IPS-15b (cell line): ENCODE measurements at regions not wholly inside any gene's neighbourhood (a gene's known extent, or its start where the extent isn't known, plus 50 kb on each side); places are given as distances from the start of the nearest gene placed in this dataset.
"Not testable (repeated sequence)": the region's sequence is repeated elsewhere in the genome, so short reads cannot be mapped to it uniquely, and the experiment has no call there.

Experiments used
- H3K27me3 ChIP-seq: one replicate; pipeline ENCODE4 v1.6.1; 2013; ENCODE audit warnings: low read length; ENCODE audit not compliant: control insufficient read depth, insufficient read depth
- H3K36me3 ChIP-seq: one replicate; pipeline ENCODE4 v1.6.1; 2013; ENCODE audit warnings: low read length; ENCODE audit not compliant: control insufficient read depth, insufficient read depth
- H3K4me1 ChIP-seq: one replicate; pipeline ENCODE4 v1.6.1; 2013; ENCODE audit warnings: mild to moderate bottlenecking, low read length; ENCODE audit not compliant: control insufficient read depth, insufficient read depth
- H3K4me3 ChIP-seq: one replicate; pipeline ENCODE4 v1.5.1; 2013; ENCODE audit warnings: low read depth, low read length
- H3K9ac ChIP-seq: one replicate; pipeline ENCODE4 v1.6.1; 2013; ENCODE audit warnings: low read depth, mild to moderate bottlenecking, low read length
- H3K9me3 ChIP-seq: one replicate; pipeline ENCODE4 v1.6.1; 2013; ENCODE audit warnings: mild to moderate bottlenecking, low read length; ENCODE audit not compliant: control insufficient read depth, insufficient read depth

- Histone ChIP-seq H3K4me3 (no peak overlapping the region), H3K36me3 (no peaks in the 10 kb centered on the region), H3K9ac (no peak overlapping the region), H3K9me3 (no peaks in the 10 kb centered on the region), H3K27me3 (no peaks in the 10 kb centered on the region), H3K4me1 (no peaks in the 10 kb centered on the region)
Observed at GRCh38 chr2:163157891-163158496, 319.4 kb upstream of the KCNH7 start.

- Histone ChIP-seq H3K9ac (no peak overlapping the region), H3K4me3 (no peak overlapping the region), H3K9me3 (no peaks in the 10 kb centered on the region), H3K4me1 (no peaks in the 10 kb centered on the region), H3K36me3 (no peaks in the 10 kb centered on the region), H3K27me3 (no peaks in the 10 kb centered on the region)
Observed at GRCh38 chr2:163157411-163157810, 318.8 kb upstream of the KCNH7 start.

GRCh38 chr2:163155925-163156324 is 317.4 kb upstream of the KCNH7 start:
- no peaks in the 10 kb centered on the region for H3K9me3 ChIP-seq

GRCh38 chr2:163155279-163155883 is 316.8 kb upstream of the KCNH7 start:
- Histone ChIP-seq H3K9ac (no peak overlapping the region), H3K9me3 (no peaks in the 10 kb centered on the region), H3K4me1 (no peaks in the 10 kb centered on the region), H3K4me3 (no peak overlapping the region), H3K27me3 (no peaks in the 10 kb centered on the region), H3K36me3 (no peaks in the 10 kb centered on the region)

More at GRCh38 chr2:163155925-163156324, 317.4 kb upstream of the KCNH7 start:
- H3K27me3 ChIP-seq: no peaks in the 10 kb centered on the region
- no peak overlapping the region for H3K4me3 ChIP-seq
- no peaks in the 10 kb centered on the region for H3K4me1 ChIP-seq
- H3K9ac ChIP-seq: no peak overlapping the region
- no peaks in the 10 kb centered on the region for H3K36me3 ChIP-seq

GRCh38 chr2:163142618-163143017 is 304.1 kb upstream of the KCNH7 start:
- H3K36me3 ChIP-seq: no peaks in the 10 kb centered on the region
- no peaks in the 10 kb centered on the region for H3K4me1 ChIP-seq
- no peaks in the 10 kb centered on the region for H3K9me3 ChIP-seq
- H3K4me3 ChIP-seq: no peak overlapping the region
- H3K9ac ChIP-seq: no peak overlapping the region
- H3K27me3 ChIP-seq: no peaks in the 10 kb centered on the region

GRCh38 chr2:163138947-163139346 is 300.4 kb upstream of the KCNH7 start:
- Histone ChIP-seq H3K4me1 (no peaks in the 10 kb centered on the region), H3K36me3 (no peaks in the 10 kb centered on the region), H3K27me3 (no peaks in the 10 kb centered on the region), H3K4me3 (no peak overlapping the region), H3K9ac (no peak overlapping the region), H3K9me3 (no peaks in the 10 kb centered on the region)

GRCh38 chr2:163135256-163135655 is 296.7 kb upstream of the KCNH7 start:
- Histone ChIP-seq H3K36me3 (no peaks in the 10 kb centered on the region), H3K9me3 (no peaks in the 10 kb centered on the region), H3K9ac (no peak overlapping the region), H3K4me1 (no peaks in the 10 kb centered on the region), H3K4me3 (no peak overlapping the region), H3K27me3 (no peaks in the 10 kb centered on the region)

GRCh38 chr2:163133602-163134001 is 295.0 kb upstream of the KCNH7 start:
- H3K4me1 ChIP-seq: no peaks in the 10 kb centered on the region
- no peaks in the 10 kb centered on the region for H3K9me3 ChIP-seq
- no peaks in the 10 kb centered on the region for H3K27me3 ChIP-seq
- no peak overlapping the region for H3K4me3 ChIP-seq
- no peaks in the 10 kb centered on the region for H3K36me3 ChIP-seq
- no peak overlapping the region for H3K9ac ChIP-seq

DNA sequence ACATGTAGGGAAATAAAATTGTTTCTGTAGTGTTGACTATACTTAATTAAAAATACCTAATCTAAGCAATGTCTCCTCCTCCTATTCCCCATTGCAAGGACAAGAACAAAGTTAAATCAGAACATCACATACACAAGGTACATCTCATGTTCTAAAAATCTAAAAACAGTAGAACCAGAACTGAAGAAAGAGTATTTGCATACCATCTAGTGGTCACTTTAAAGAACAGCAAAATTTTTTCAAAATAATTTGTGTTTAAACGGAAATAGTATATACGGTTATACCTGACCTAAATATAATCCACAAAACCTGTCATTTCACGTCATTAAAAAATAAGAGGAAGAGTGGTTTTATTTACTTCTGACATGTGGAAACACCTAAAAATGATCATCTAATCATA is 294.3 kb upstream of the KCNH7 start:
- H3K36me3 ChIP-seq: no peaks in the 10 kb centered on the region
- H3K9me3 ChIP-seq: no peaks in the 10 kb centered on the region
- H3K4me3 ChIP-seq: no peak overlapping the region
- no peak overlapping the region for H3K9ac ChIP-seq
- no peaks in the 10 kb centered on the region for H3K4me1 ChIP-seq
- no peaks in the 10 kb centered on the region for H3K27me3 ChIP-seq

DNA sequence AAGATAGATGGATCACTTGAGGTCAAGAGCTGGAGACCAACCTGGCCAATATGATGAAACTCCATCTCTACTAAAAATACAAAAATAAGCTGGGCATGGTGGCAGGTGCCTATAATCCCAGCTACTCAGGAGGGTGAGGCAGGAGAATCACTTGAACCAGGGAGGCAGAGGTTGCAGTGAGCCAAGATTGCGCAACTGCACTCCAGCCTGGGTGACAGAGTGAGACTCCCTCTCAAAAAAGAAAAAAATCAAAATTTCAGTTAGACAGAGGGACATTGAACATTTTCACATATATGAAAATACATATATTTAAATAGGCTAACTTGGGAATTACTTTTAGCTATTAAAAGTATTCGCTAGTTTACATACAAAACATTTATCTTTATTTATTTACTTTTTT is 293.6 kb upstream of the KCNH7 start:
- H3K27me3 ChIP-seq, H3K4me1 ChIP-seq: not testable (repeated sequence)

DNA sequence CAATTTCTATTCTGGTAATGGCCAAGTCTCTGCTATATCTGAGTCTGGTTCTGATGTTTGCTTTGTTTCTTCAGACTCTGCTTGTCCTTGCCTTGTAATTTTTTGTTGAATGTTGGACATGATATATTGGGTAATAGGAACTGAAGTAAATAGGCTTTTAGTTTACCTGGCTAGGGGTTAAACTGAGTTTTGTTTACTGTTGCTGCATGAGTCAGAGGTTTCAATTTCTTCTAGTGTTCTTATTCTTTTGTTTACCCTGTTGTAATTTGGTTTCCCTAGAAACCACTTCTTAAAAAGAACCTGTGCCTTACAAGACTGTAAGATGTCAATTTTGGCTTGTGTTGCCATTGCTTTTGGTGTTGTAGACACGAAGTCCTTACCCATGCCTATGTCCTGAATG is 285.0 kb upstream of the KCNH7 start:
- H3K9ac ChIP-seq: no peak overlapping the region
- no peaks in the 10 kb centered on the region for H3K36me3 ChIP-seq
- no peak overlapping the region for H3K4me3 ChIP-seq
- H3K4me1 ChIP-seq: no peaks in the 10 kb centered on the region
- no peaks in the 10 kb centered on the region for H3K9me3 ChIP-seq
- H3K27me3 ChIP-seq: no peaks in the 10 kb centered on the region

More for the DNA sequence above, 293.6 kb upstream of the KCNH7 start:
- H3K4me3 ChIP-seq, H3K9ac ChIP-seq, H3K9me3 ChIP-seq, H3K36me3 ChIP-seq: not testable (repeated sequence)

DNA sequence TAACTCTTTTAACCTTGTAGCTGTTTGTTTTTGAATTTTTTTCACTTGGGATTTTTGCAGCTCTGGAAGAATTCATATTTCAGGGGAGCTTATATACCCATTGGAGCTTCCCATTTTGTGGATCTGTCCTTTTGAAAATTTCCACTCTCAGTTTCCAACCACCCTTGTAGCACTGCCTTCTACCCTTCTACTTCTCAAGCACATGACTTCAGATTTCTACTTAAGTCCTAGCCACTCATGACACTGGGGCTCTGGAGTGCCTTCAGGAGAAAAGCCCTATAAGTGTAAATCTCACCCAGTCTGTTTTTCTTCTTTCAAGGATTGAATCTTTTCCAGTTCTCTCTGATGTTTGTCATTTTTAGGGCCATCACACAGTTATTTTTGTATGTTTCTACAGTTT is 283.7 kb upstream of the KCNH7 start:
- no peak overlapping the region for H3K9ac ChIP-seq

More for the DNA sequence above, 283.7 kb upstream of the KCNH7 start:
- Histone ChIP-seq H3K9me3 (no peaks in the 10 kb centered on the region), H3K27me3 (no peaks in the 10 kb centered on the region), H3K4me3 (no peak overlapping the region), H3K4me1 (no peaks in the 10 kb centered on the region), H3K36me3 (no peaks in the 10 kb centered on the region)
